Stimulated activated CD4-positive, alpha-beta T cell treated with anti-CD3 and anti-CD28 coated beads, Interleukin-15, amount 100 ng/mL, for 48 hours (primary cell): ENCODE measurements at regions not wholly inside any gene's neighbourhood (a gene's known extent, or its start where the extent isn't known, plus 50 kb on each side); places are given as distances from the start of the nearest gene placed in this dataset.

Experiments
- DNase-seq, 2 donors: peaks; one replicate each; pipeline ENCODE4 v3.0.0-alpha.2; 2020; ENCODE audit warnings: low read depth in 2 of 2

DNA sequence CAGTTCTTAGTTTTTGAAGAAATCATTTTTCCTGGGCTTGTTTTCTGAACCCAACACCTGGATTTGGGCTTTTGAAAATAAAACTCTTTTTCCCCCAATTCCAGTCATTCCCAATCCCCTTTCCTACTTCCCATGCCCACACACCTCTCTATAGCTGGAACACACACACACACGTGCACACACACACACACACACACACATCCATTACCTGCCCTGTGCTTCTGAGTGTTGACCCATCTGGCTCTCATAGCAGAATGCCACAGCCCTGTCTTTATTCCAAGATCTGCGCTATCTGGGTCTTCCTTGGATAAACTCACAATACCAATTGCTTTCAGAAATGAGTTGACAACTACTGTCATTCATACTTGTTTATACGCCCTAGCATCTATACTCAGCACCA is 54.9 kb upstream of the C4orf54 start:
- DNase-seq: no peak

DNA sequence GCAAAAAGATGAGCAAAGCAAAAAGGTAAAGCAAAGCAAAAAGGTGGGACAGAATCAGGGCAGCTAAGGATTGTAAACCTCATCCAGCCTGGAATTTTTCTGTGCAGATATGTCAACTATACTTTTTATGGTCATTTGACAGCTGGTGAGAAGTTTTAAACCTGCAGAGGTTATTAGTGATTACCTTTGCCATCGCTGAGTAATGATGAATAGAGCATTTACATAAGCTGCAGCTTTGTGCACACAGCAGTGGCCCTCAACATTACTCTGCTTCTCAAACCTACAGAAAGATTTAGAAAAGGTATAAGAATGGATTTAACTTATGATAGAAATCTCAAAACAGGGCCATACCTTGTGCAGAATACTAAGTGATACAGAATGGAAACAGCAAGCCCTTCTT is 54.5 kb upstream of the C4orf54 start:
- DNase-seq: no peak

DNA sequence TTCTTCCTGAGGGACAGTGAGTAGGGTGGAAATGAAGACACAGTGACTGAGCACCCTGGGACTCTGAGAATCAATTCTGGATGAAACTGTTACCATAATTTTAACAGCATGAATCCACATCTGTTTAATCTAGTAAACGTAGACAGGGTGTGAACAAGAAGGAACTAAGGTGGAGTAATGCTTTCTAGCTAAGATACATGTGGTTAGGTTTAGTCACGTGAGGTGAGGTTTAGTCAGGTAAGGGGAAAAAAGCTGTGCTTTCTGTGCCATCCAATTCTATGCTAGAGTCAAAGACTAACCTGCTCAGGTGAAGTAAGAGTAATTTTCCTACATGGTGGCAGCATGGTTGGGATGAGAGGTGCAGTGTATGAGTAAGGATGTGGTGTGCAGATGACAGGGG is 54.0 kb upstream of the C4orf54 start:
- no peak for DNase-seq

DNA sequence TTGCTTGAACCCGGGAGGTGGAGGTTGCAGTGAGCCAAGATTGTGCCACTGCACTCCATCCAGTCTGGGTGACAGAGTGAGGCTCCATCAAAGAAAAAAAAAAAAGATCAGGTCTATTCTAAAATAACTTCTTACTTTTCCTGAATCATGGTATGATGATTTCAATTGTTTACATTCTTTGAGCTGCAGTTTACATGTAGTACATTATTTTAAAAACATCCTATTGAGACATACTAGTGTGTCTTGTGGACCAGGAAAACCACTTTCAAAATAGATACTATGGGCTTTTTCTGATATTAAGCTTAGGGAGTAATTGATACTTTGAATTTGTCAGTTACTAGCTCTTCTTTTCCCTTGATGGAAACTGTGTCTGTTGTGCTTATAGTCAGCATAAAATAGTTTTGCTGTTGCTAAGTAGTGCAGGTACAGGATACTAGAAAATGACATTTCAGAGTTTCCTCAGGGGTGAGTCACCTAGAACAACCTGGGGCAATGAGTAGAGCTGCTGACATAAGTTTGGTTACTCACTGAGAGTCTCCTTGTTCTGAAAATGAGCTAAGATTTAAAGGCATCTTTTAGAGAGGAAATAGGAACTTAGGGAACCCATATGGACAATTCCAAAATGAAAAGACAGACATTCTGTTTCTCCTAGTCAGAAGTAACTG is 53.2 kb upstream of the C4orf54 start:
- DNase-seq: no peak

DNA sequence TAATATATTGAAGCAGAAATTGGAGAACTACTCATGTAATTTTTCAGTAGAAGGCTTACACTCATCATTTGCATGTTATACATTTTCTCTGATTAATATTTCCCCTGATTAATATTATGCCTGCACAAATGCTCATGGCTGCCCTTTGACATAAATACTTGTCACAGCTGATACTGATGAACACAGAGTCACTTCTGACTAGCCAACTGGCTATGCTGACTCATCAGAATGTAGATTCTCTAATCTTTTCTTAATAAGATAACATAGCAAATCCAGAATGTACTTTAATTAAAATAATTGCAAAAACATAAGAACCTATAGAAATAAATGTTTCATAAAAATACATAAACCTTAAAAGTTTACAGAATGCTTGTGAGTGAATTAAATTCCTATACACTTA is 52.4 kb upstream of the C4orf54 start:
- no peak for DNase-seq

DNA sequence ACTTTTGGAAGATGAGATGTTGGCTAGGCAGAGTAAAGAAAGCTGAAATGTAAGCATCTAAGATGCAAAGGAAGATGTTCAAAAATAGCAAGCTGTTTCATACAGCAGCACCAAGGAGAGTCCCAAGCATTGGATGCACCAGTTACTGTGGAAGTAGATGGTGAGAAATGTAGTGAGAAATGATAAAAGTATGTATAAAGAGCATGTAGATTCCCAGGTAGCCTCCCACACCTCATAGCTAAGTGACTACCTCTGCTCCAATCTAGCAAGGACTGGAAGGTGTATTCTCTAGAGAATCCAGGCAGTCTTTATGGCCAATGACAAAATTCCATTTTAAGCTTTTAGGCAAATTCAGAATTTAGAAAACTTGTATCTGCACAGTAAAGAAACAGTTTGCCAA is 50.9 kb upstream of the C4orf54 start:
- no peak for DNase-seq
